ENCODE measurements at regions not wholly inside any gene's neighbourhood (a gene's known extent, or its start where the extent isn't known, plus 50 kb on each side); places are given as distances from the start of the nearest gene placed in this dataset.
A peak's percentile ranks its signal among the peaks of the same experiment; 100 is the strongest.

DNA sequence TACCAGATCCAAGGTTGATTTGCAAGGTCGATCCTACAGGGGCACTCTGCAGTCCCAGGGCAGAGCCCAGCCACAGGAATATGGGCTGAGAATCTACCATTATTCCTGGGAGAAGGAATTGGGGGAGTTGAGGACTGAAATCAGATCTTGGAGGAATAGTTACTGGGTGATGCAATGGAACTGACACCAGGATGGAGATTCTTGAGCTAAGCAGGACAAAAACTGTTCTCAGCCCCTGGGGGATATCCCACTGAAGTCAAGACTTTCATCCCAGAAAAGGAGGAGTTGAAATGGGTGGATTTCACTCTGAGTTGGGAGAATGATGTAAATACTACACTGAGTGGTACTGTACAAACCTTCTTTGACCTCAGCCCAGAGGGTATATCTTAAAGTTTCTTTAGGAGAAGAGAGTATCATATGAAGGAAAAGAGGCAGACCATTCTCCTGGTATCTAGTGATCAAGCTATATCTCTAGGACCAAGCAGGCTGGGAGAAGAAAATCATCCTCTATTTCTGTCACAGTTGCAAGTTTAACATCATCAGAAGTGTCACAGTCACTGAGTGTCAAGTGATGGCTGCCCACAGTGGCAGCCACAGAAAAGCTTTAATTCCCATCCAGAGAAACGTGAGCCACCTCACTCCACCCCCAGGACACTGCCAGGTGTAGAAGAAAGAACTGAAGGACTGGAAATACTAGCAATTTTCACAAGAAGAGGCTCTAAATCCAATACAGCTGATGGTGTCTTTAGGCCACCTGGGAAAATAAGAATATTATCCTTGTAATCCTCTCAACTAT lies 181.9 kb downstream of the NUAK1 start:
- Mint-ChIP-seq H3K36me3 (ENCODE audit: low read depth) (no peaks in the 10 kb centered on the region), H3K4me3 (no peak overlapping the region), H3K27ac (no peak overlapping the region), H3K9me3 (no peaks in the 10 kb centered on the region), H3K27me3 (peaks cover 17% of the 10 kb centered on the region), H3K4me1 (ENCODE audit: low read depth) (no peaks in the 10 kb centered on the region)
- CTCF ChIA-PET, result no interaction called here
- Histone ChIP-seq H3K4me1 (ENCODE audit: insufficient read depth, low read length) (no peaks in the 10 kb centered on the region), H3K9me3 (ENCODE audit: control insufficient read depth in 1 of 2, insufficient read depth in 1 of 2, low read length in 2 of 2) (no peaks in the 10 kb centered on the region), H3K27me3 (ENCODE audit: control insufficient read depth in 1 of 2, insufficient read depth in 2 of 2, low read length in 2 of 2) (no peaks in the 10 kb centered on the region), H3K36me3 (ENCODE audit: insufficient read depth, low read length) (no peaks in the 10 kb centered on the region), H3K27ac (ENCODE audit: low read depth in 1 of 2, low read length in 2 of 2) (no peak overlapping the region), H3K4me3 (ENCODE audit: low read length) (no peak overlapping the region)
- ATAC-seq (ENCODE audit: poor library complexity) (no peak), DNase-seq (no peak)
- TF ChIP-seq, protein P1, sequence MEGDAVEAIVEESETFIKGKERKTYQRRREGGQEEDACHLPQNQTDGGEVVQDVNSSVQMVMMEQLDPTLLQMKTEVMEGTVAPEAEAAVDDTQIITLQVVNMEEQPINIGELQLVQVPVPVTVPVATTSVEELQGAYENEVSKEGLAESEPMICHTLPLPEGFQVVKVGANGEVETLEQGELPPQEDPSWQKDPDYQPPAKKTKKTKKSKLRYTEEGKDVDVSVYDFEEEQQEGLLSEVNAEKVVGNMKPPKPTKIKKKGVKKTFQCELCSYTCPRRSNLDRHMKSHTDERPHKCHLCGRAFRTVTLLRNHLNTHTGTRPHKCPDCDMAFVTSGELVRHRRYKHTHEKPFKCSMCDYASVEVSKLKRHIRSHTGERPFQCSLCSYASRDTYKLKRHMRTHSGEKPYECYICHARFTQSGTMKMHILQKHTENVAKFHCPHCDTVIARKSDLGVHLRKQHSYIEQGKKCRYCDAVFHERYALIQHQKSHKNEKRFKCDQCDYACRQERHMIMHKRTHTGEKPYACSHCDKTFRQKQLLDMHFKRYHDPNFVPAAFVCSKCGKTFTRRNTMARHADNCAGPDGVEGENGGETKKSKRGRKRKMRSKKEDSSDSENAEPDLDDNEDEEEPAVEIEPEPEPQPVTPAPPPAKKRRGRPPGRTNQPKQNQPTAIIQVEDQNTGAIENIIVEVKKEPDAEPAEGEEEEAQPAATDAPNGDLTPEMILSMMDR (IDR thresholded peaks at IDR 0.05), result no peak
- intact Hi-C loops (cut with DNase I, micrococcal nuclease), result no loop called here
- POLR2A ChIA-PET, result no interaction called here

DNA sequence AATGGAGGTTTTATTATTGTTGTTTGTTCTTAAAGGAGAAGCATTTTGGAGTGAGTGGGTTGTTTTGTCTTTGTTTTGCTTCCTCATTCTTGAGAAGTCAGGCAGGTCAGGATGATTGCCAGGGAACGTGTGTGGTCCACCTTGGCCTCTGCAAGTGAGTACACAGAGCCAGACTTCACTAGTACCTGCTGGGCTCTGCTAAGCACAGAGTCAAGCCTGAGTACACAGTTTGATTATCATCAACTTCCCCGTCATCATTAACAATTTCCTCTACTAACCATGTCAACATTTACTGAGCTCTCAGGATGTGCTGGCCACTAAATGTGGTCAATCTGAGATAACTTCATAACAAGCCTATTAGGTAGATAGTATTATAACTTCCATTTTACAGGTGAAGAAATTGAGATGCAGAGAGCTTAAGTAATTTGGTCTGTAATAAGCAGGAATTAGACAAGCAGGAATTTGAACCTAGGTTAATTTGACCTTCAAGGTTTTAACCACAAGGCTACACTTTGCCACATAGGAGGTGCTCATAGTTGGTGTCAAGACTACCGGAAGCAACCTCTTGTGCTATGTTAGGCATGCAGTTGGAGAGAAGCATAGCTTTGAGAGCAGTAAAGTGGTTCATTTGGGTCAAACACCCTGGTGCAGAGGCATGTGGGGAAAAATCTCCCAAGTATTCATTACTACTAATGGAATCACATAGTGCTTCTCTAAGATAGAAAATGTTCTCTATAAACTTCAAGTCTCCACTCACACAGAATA lies 178.3 kb downstream of the NUAK1 start:
- H3K27ac ChIP-seq (ENCODE audit: low read depth in 1 of 2, low read length in 2 of 2), result no peak overlapping the region
- Mint-ChIP-seq H3K4me3 (no peak overlapping the region), H3K27me3 (peaks cover 12% of the 10 kb centered on the region), H3K9me3 (no peaks in the 10 kb centered on the region), H3K27ac (no peak overlapping the region), H3K4me1 (ENCODE audit: low read depth) (no peaks in the 10 kb centered on the region), H3K36me3 (ENCODE audit: low read depth) (no peaks in the 10 kb centered on the region)
- TF ChIP-seq, protein P1 (IDR thresholded peaks at IDR 0.05), result no peak
- CTCF ChIA-PET, result no interaction called here
- ATAC-seq (ENCODE audit: poor library complexity) (no peak), DNase-seq (peak in 1 of 14 experiments; percentile 10)
- no peak overlapping the region for H3K4me3 ChIP-seq (ENCODE audit: low read length)
- POLR2A ChIA-PET, result no interaction called here
- no peaks in the 10 kb centered on the region for H3K9me3 ChIP-seq (ENCODE audit: control insufficient read depth in 1 of 2, insufficient read depth in 1 of 2, low read length in 2 of 2)
- intact Hi-C loops (cut with DNase I, micrococcal nuclease), result no loop called here
- H3K36me3 ChIP-seq (ENCODE audit: insufficient read depth, low read length), result no peaks in the 10 kb centered on the region
- H3K27me3 ChIP-seq (ENCODE audit: control insufficient read depth in 1 of 2, insufficient read depth in 2 of 2, low read length in 2 of 2), result no peaks in the 10 kb centered on the region
- no peaks in the 10 kb centered on the region for H3K4me1 ChIP-seq (ENCODE audit: insufficient read depth, low read length)

DNA sequence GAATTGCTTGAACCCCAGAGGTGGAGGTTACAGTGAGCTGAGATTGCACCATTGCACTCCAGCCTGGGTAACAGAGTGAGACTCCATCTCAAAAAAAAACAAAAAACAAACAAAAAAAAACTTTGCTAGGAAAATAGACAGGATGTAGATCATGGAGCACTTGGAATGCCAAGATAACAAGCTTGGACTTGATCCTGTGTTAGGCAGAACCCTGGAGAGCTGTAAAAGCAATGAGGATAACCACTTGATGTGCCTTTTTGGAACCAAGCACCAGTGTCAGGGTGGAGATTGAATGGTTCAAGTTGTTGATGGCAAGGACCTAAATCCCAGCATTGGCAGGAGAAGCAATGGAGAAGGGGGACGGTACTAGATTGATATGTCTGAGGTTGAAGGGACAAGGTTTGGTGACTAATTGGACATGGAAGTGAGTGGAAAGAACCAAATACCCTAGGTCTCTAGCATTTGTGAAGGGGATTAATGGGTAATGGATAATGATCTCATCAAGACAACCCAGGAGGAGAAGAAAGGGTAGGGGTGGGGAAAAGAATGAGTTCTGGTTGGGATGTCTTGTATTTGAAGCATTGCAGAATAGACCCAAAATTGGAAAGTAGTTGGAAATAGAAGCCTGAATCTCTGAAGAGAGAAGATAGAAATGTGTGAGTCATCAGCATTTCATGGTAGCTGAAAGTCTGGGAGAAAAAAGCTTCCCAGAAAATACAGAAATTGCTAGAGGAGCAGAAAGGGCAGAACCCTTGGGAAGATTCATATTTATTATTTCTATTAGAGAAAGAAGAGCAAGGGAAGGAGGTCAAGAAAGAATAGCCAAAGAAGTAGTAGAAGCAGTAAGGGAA lies 176.7 kb downstream of the NUAK1 start:
- Mint-ChIP-seq H3K27me3 (peaks cover 5% of the 10 kb centered on the region), H3K9me3 (no peaks in the 10 kb centered on the region), H3K4me1 (ENCODE audit: low read depth) (no peaks in the 10 kb centered on the region), H3K4me3 (no peak overlapping the region), H3K36me3 (ENCODE audit: low read depth) (no peaks in the 10 kb centered on the region), H3K27ac (no peak overlapping the region)
- H3K4me1 ChIP-seq (ENCODE audit: insufficient read depth, low read length), result no peaks in the 10 kb centered on the region
- CTCF ChIA-PET, result no interaction called here
- DNase-seq (no peak), ATAC-seq (ENCODE audit: poor library complexity) (no peak)
- intact Hi-C loops (cut with DNase I, micrococcal nuclease), result no loop called here
- POLR2A ChIA-PET, result no interaction called here
- H3K4me3 ChIP-seq (ENCODE audit: low read length), result no peak overlapping the region
- no peaks in the 10 kb centered on the region for H3K9me3 ChIP-seq (ENCODE audit: control insufficient read depth in 1 of 2, insufficient read depth in 1 of 2, low read length in 2 of 2)
- H3K36me3 ChIP-seq (ENCODE audit: insufficient read depth, low read length), result no peaks in the 10 kb centered on the region
- H3K27ac ChIP-seq (ENCODE audit: low read depth in 1 of 2, low read length in 2 of 2), result no peak overlapping the region
- TF ChIP-seq, protein P1 (IDR thresholded peaks at IDR 0.05), result no peak
- no peaks in the 10 kb centered on the region for H3K27me3 ChIP-seq (ENCODE audit: control insufficient read depth in 1 of 2, insufficient read depth in 2 of 2, low read length in 2 of 2)

Data from CD4-positive, alpha-beta T cell (primary cell).